ENCODE measurements at regions not wholly inside any gene's neighbourhood (a gene's known extent, or its start where the extent isn't known, plus 50 kb on each side); places are given as distances from the start of the nearest gene placed in this dataset.

GRCh38 chr17:55563363-55563762, 52.1 kb upstream of the SMIM36 start:
- Histone ChIP-seq H3K79me2 (ENCODE audit: control insufficient read depth, insufficient read depth, low read length) (no peaks in the 10 kb centered on the region), H2AFZ (ENCODE audit: control insufficient read depth, low read length) (no peak overlapping the region), H3K9me3 (ENCODE audit: control insufficient read depth, low read depth, low read length) (no peaks in the 10 kb centered on the region), H4K20me1 (ENCODE audit: control insufficient read depth, extremely low read depth, insufficient read depth, low read length) (no peaks in the 10 kb centered on the region), H3K27ac (ENCODE audit: control insufficient read depth, insufficient read depth, low read length) (no peak overlapping the region), H3K36me3 (ENCODE audit: control insufficient read depth in 2 of 2, extremely low read depth in 1 of 2, insufficient read depth in 2 of 2, low read length in 2 of 2) (no peaks in the 10 kb centered on the region), H3K4me1 (ENCODE audit: control insufficient read depth, extremely low read depth, insufficient read depth, low read length) (no peaks in the 10 kb centered on the region), H3K27me3 (ENCODE audit: control insufficient read depth, extremely low read depth, insufficient read depth, low read length) (no peaks in the 10 kb centered on the region), H3K4me2 (ENCODE audit: control insufficient read depth, extremely low read depth, insufficient read depth, low read depth, low read length) (no peak overlapping the region), H3K9ac (ENCODE audit: control insufficient read depth, extremely low read depth, insufficient read depth, low read length) (no peak overlapping the region), H3K9me1 (ENCODE audit: control insufficient read depth, extremely low read depth, insufficient read depth, low read length) (no peaks in the 10 kb centered on the region), H3K4me3 (ENCODE audit: control insufficient read depth in 2 of 3, extremely low read depth in 1 of 3, insufficient read depth in 2 of 3, low read depth in 1 of 3, low read length in 3 of 3) (no peak overlapping the region)
- no peak for DNase-seq (ENCODE audit: low read depth, low spot score)
- TF ChIP-seq CTCF (optimal IDR thresholded peaks at IDR 0.05 in 1 of 3, IDR thresholded peaks at IDR 0.05 in 1 of 3, conservative IDR thresholded peaks at IDR 0.05 in 1 of 3; ENCODE audit: extremely low read depth in 1 of 3, insufficient read depth in 2 of 3, low read length in 3 of 3) (no peak), EZH2 (IDR thresholded peaks at IDR 0.05; ENCODE audit: low read length) (no peak)
- dilution Hi-C loops (cut with MboI; ENCODE audit: extremely low pct_ligation_motif_present, low sequenced_read_pairs), result no loop called here
- FAIRE-seq, result no peak

- no peak for FAIRE-seq
- no peaks in the 10 kb centered on the region for H3K27me3 ChIP-seq (ENCODE audit: control insufficient read depth, extremely low read depth, insufficient read depth, low read length)
- H3K9me3 ChIP-seq (ENCODE audit: control insufficient read depth, low read depth, low read length), result no peaks in the 10 kb centered on the region
- TF ChIP-seq CTCF (optimal IDR thresholded peaks at IDR 0.05 in 1 of 3, IDR thresholded peaks at IDR 0.05 in 1 of 3, conservative IDR thresholded peaks at IDR 0.05 in 1 of 3; ENCODE audit: extremely low read depth in 1 of 3, insufficient read depth in 2 of 3, low read length in 3 of 3), result no peak
- TF ChIP-seq EZH2 (IDR thresholded peaks at IDR 0.05; ENCODE audit: low read length), result no peak
- no peak overlapping the region for H3K27ac ChIP-seq (ENCODE audit: control insufficient read depth, insufficient read depth, low read length)
- H3K4me2 ChIP-seq (ENCODE audit: control insufficient read depth, extremely low read depth, insufficient read depth, low read depth, low read length), result no peak overlapping the region
- H3K9ac ChIP-seq (ENCODE audit: control insufficient read depth, extremely low read depth, insufficient read depth, low read length), result no peak overlapping the region
- no peaks in the 10 kb centered on the region for H4K20me1 ChIP-seq (ENCODE audit: control insufficient read depth, extremely low read depth, insufficient read depth, low read length)
- no peak overlapping the region for H3K4me3 ChIP-seq (ENCODE audit: control insufficient read depth in 2 of 3, extremely low read depth in 1 of 3, insufficient read depth in 2 of 3, low read depth in 1 of 3, low read length in 3 of 3)
- dilution Hi-C loops (cut with MboI; ENCODE audit: extremely low pct_ligation_motif_present, low sequenced_read_pairs), result no loop called here
- no peaks in the 10 kb centered on the region for H3K79me2 ChIP-seq (ENCODE audit: control insufficient read depth, insufficient read depth, low read length)
- no peaks in the 10 kb centered on the region for H3K36me3 ChIP-seq (ENCODE audit: control insufficient read depth in 2 of 2, extremely low read depth in 1 of 2, insufficient read depth in 2 of 2, low read length in 2 of 2)
- H2AFZ ChIP-seq (ENCODE audit: control insufficient read depth, low read length), result no peak overlapping the region
- no peaks in the 10 kb centered on the region for H3K4me1 ChIP-seq (ENCODE audit: control insufficient read depth, extremely low read depth, insufficient read depth, low read length)
- H3K9me1 ChIP-seq (ENCODE audit: control insufficient read depth, extremely low read depth, insufficient read depth, low read length), result no peaks in the 10 kb centered on the region
- no peak for DNase-seq (ENCODE audit: low read depth, low spot score)
Measured at GRCh38 chr17:55561973-55562495, 50.8 kb upstream of the SMIM36 start.

Measured in keratinocyte (primary cell).